Raji (cell line): ENCODE measurements at regions not wholly inside any gene's neighbourhood (a gene's known extent, or its start where the extent isn't known, plus 50 kb on each side); places are given as distances from the start of the nearest gene placed in this dataset.

ENCODE experiments used
- POLR2A ChIP-seq: IDR thresholded peaks from 2 replicates; pipeline ENCODE4 v1.6.1; 2011; ENCODE audit warnings: low read depth, low read length, control low read depth; ENCODE audit not compliant: insufficient read depth

DNA sequence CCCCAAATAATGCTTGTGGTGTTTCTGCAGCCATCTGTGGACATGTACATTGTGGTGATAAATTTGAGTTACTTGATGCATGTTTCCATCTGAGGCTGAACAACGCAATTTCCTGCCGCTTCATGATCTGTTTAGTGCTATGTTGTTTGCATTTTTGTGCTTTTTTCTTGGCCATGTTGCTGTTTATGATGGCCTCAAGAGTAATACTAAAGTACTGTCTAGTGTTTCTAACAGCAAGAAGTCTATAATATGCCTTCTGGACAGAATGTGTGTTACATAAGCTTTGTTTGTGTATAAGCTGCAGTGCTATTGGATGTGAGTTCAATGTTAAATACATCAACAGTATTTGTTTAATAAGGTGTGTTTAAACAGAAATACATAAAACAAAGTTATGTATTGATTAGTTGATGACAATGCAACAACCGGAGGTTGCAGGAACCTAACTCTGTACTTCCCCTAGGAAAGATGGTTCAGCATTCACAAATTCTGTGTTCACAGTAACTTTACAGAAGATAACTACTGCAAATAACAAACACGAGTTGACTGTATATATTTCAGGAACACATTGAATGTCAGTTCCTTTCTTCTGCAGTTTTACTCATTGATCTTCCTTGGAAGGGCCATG is 114.8 kb upstream of the USP24 start:
- no peak for TF ChIP-seq POLR2A

- TF ChIP-seq POLR2A = no peak
Observed at GRCh38 chr1:55329091-55329490, 113.9 kb upstream of the USP24 start.

- no peak for TF ChIP-seq POLR2A
Observed at GRCh38 chr1:55326496-55327243, 111.5 kb upstream of the USP24 start.

GRCh38 chr1:55323760-55324159 is 108.6 kb upstream of the USP24 start:
- no peak for TF ChIP-seq POLR2A

DNA sequence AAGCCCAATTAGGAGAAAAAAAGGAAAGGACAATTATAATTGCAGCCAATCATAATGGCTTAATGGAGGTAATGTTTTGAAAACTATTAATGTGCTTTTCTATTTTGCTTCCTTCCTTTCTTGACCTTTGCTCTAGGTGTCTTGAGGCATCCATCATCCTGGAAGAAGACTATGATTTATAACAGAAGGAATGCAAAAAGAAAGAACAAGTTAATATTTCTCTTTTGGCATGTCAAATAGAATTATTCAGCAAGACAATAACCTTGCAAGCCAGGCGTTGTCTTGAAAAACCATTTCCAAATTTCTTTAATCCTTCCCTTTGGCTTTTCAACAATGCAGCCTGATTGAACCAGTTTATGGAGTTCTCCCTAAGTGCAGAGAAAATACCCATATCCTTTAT is 107.7 kb upstream of the USP24 start:
- no peak for TF ChIP-seq POLR2A

- TF ChIP-seq POLR2A = no peak
Observed at GRCh38 chr1:55321942-55322341, 106.8 kb upstream of the USP24 start.

DNA sequence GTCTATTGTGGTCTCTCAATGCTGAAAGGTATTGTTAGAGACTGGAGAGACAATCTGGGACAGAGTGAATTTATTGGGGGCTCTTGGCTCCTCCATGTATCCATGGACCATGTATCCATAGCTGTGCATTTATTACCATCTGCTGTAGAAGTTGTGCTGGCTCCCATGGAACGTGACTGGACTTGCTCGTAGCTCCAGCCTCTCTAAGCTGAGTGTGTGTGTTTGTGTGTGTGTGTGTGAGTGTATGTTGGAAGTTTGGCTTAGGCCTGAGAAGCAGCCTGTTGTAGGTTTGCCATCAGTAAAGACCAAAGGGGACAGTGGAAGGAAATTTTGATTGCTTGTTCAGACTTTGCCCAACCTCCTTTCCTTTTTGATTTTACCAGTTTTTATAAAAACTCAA is 105.7 kb upstream of the USP24 start:
- no peak for TF ChIP-seq POLR2A

GRCh38 chr1:55318116-55318817 is 103.1 kb upstream of the USP24 start:
- no peak for TF ChIP-seq POLR2A

- no peak for TF ChIP-seq POLR2A
Observed at GRCh38 chr1:55317673-55318072, 102.5 kb upstream of the USP24 start.

DNA sequence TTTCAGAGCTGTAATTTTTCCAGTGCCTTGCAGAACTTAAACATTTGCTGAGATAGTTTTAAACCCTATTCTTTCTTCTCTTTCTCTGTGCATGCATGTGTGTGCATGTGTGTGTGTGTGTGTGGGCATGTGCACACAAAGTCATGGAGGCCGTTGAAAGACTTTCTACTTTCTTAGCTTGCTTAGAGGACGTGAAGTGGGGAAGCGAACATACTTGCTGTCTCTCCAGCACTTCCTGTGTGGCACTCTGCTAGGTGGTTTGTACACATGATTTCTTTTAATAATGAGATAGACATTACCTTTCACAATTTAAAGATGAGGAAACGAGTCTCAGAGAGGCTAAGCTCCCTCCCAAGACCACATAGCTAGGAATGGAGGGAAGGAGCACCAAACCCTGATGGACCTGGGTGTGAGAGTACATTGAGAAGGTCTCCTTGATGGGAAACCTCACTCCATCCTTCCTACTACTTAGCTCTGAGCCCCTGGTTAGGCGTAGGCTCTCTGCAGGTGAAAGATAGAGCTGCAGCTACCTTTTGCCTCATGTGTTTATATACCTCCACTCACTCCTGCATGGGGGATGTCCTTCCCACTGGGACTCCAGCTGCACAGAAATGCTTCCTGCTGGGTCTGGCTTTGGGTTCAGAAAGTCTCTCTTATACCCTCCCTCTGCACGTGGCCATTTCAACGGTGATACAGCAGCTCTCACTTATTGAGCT is 101.9 kb upstream of the USP24 start:
- no peak for TF ChIP-seq POLR2A

GRCh38 chr1:55316502-55316901 is 101.3 kb upstream of the USP24 start:
- TF ChIP-seq POLR2A = no peak

- no peak for TF ChIP-seq POLR2A
Observed at GRCh38 chr1:55315552-55315951, 100.4 kb upstream of the USP24 start.

DNA sequence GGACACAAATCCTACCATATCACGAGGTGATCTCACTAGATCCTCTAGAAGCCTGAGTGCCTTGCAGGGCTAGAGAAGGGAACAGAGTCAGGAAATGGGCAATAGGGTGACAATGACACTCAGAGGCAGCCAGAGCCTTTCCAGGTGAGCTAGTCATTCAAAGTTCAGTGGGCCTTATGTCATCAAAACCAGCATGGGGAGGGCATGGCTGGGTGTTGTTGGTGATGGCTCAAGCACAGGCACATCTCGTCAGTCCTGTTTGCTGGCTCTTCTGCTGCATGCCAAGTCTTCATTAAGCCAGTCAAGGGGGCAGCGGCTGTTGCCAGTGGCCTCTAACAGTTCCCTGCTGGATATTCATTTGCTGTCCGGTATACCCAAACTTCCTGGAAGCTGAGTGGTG is 99.6 kb upstream of the USP24 start:
- TF ChIP-seq POLR2A = no peak

- no peak for TF ChIP-seq POLR2A
Observed at GRCh38 chr1:55313903-55314302, 98.7 kb upstream of the USP24 start.

DNA sequence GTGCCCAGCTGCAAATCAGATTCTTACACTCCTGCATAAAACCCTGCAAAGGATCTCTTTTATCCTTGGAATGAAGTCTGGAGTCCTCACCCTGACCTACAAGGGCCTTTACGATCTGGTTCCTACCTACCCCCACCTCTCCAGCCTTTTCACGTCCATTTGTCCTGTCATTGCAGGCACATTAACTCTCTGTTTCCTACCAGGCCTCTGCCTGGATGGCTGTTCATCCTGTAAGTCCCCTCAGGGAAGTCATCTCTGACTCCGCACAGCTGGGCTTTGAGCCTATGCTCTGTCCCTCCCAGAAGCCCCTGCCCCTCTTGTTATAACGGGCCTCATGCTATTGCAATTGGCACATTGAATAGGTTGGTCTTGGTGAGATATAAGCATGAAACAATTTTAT is 96.8 kb upstream of the USP24 start:
- no peak for TF ChIP-seq POLR2A
